Stomach (tissue), 8 donors: ENCODE measurements at regions not wholly inside any gene's neighbourhood (a gene's known extent, or its start where the extent isn't known, plus 50 kb on each side); places are given as distances from the start of the nearest gene placed in this dataset.

ENCODE experiments used
- DNase-seq, 2 donors: peaks; one replicate each; pipeline versions ENCODE4 v3.0.0 to v3.0.0-alpha.2; 2013 to 2019
- H3K27ac ChIP-seq, 5 donors: fragments of 200-600 bp in 4 of 5; sonication (generic) in 4 of 5; one replicate each; pipeline ENCODE4 v1.5.1; 2013 to 2019; ENCODE audit warnings: mild to moderate bottlenecking in 1 of 5, moderate library complexity in 1 of 5
- H3K27me3 ChIP-seq, 3 donors: fragments of 200-600 bp; sonication (generic); one replicate each; pipeline ENCODE4 v1.5.1; 2017 to 2019; ENCODE audit warnings: mixed run types in 1 of 3
- H3K36me3 ChIP-seq, 4 donors: fragments of 200-600 bp; sonication (generic); 1 replicate in 3 of 4; 2 replicates in 1 of 4; pipeline ENCODE4 v1.5.1; 2016 to 2019
- H3K4me1 ChIP-seq, 4 donors: fragments of 200-600 bp; sonication (generic); one replicate each; pipeline ENCODE4 v1.5.1; 2016 to 2019
- H3K4me3 ChIP-seq, 4 donors: fragments of 200-600 bp; sonication (generic) in 3 of 4; one replicate each; pipeline ENCODE4 v1.5.1; 2016 to 2019; ENCODE audit warnings: mild to moderate bottlenecking in 1 of 4
- H3K9me3 ChIP-seq, 4 donors: fragments of 200-600 bp; sonication (generic); one replicate each; pipeline ENCODE4 v1.5.1; 2016 to 2019
- EP300 ChIP-seq: sonication (generic); formaldehyde crosslinking; IDR thresholded peaks from one replicate; pipeline ENCODE4 v1.6.1; 2017; ENCODE audit warnings: antibody characterized with exemption
- POLR2A ChIP-seq, 4 donors: fragments of 450-650 bp; IDR thresholded peaks; one replicate each; pipeline ENCODE4 v1.6.1; 2016; ENCODE audit warnings: antibody characterized with exemption in 4 of 4, control low read depth in 2 of 4, mild to moderate bottlenecking in 1 of 4, moderate library complexity in 1 of 4
- POLR2AphosphoS5 ChIP-seq, 3 donors: sonication (generic); formaldehyde crosslinking; IDR thresholded peaks; one replicate each; pipeline ENCODE4 v1.6.1; 2016; ENCODE audit warnings: antibody characterized with exemption in 3 of 3
- WGBS, 5 donors: extraction: QIAGEN DNeasy Blood & Tissue Kit in 3 of 5; methylation state at CpG; one replicate each; pipeline versions ENCODE4 v1.1.5 to v1.1.7; 2013 to 2018; 5-methylcytosine and 5-hydroxymethylcytosine counted together
- intact Hi-C: fragments of 100-400 bp; cut with DNase I; formaldehyde crosslinking; loops from one replicate; pipeline ENCODE4 v1.15.1; 2023; ENCODE audit warnings: low total_unique reads
- TF ChIP-seq, protein P1 (sequence below), 7 experiments: fragments of 450-650 bp in 4 of 7; fragments of 200-600 bp in 3 of 7; sonication (generic) in 3 of 7; IDR thresholded peaks; one replicate each; pipeline ENCODE4 v1.5.1; 2016 to 2019; ENCODE audit warnings: antibody characterized with exemption in 7 of 7, control low read depth in 2 of 7, mild to moderate bottlenecking in 1 of 7
- donor health status: healthy with polysubstance abuse.
- donor health status: Bipolar disorder and iron deficiency.
- donor health status: healthy.

DNA sequence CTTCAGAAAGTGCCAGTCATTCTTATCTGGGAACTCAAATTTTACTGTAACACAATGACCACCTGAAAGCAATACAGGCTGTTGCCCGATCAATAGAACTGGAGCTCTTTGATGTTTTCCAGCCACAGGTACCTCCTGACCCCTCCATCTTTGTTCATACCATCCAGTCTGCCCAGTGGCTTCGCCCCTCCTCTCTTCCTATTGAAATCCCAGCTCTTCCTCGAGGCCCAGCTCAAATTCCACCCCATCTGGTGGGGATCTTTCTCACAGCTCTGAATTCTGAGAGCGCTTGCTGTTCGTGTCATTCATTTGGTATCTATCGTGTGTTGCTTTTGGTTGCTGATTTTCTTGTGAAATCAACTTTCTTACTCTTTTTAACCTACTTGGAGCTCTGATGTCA lies 87.9 kb upstream of the CNKSR3 start:
- Histone ChIP-seq H3K4me1 (peaks cover 0 to 4% (median 0%) of the 10 kb centered on the region in 4 donors), H3K27me3 (no peaks in the 10 kb centered on the region), H3K36me3 (no peaks in the 10 kb centered on the region), H3K27ac (no peak overlapping the region), H3K4me3 (no peak overlapping the region), H3K9me3 (no peaks in the 10 kb centered on the region)
- intact Hi-C loops, result no loop called here
- DNase-seq, result no peak
- WGBS, 5 donors, result 87 to 94% (median 91%) methylated on average over 6 of the region's 6 CpGs
- TF ChIP-seq, protein P1, sequence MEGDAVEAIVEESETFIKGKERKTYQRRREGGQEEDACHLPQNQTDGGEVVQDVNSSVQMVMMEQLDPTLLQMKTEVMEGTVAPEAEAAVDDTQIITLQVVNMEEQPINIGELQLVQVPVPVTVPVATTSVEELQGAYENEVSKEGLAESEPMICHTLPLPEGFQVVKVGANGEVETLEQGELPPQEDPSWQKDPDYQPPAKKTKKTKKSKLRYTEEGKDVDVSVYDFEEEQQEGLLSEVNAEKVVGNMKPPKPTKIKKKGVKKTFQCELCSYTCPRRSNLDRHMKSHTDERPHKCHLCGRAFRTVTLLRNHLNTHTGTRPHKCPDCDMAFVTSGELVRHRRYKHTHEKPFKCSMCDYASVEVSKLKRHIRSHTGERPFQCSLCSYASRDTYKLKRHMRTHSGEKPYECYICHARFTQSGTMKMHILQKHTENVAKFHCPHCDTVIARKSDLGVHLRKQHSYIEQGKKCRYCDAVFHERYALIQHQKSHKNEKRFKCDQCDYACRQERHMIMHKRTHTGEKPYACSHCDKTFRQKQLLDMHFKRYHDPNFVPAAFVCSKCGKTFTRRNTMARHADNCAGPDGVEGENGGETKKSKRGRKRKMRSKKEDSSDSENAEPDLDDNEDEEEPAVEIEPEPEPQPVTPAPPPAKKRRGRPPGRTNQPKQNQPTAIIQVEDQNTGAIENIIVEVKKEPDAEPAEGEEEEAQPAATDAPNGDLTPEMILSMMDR (IDR thresholded peaks at IDR 0.05), result no peak
- no peak for TF ChIP-seq POLR2A (IDR thresholded peaks at IDR 0.05)
- no peak for TF ChIP-seq EP300
- no peak for TF ChIP-seq POLR2AphosphoS5 (IDR thresholded peaks at IDR 0.05)

DNA sequence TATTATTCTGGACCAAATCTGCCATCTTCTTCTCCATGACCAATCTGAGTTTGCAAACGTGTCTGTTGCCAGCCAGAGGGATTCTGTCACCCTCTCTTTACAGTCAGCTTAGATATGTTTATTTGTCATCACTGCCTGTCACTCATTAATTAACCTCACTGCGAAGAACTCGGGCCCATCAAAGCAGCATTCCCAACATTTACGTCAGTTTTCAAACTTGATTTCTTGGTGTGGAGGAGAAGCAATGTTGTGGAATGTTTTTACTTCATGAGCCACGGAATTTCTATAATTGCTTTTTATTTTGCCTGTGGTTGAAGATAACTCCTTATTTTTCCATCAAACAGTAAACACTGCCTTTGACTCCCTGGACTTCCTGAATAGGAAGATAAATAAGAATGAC lies 91.8 kb upstream of the CNKSR3 start:
- Histone ChIP-seq H3K9me3 (no peaks in the 10 kb centered on the region), H3K27me3 (no peaks in the 10 kb centered on the region), H3K4me1 (no peaks in the 10 kb centered on the region), H3K4me3 (no peak overlapping the region), H3K36me3 (no peaks in the 10 kb centered on the region), H3K27ac (no peak overlapping the region)
- WGBS, 5 donors, result 34 to 62% (median 50%) methylated on average over 5 of the region's 5 CpGs
- no peak for DNase-seq
- intact Hi-C loops, result no loop called here
- no peak for TF ChIP-seq POLR2A (IDR thresholded peaks at IDR 0.05)
- TF ChIP-seq, protein P1 (IDR thresholded peaks at IDR 0.05), result no peak
- TF ChIP-seq POLR2AphosphoS5 (IDR thresholded peaks at IDR 0.05), result no peak
- TF ChIP-seq EP300, result no peak

GRCh38 chr6:154602708-154603107 lies 92.2 kb upstream of the CNKSR3 start:
- DNase-seq, result no peak
- TF ChIP-seq, protein P1 (IDR thresholded peaks at IDR 0.05), result no peak
- TF ChIP-seq POLR2A (IDR thresholded peaks at IDR 0.05), result no peak
- no peak for TF ChIP-seq POLR2AphosphoS5 (IDR thresholded peaks at IDR 0.05)
- no peak for TF ChIP-seq EP300
- Histone ChIP-seq H3K27me3 (no peaks in the 10 kb centered on the region), H3K9me3 (no peaks in the 10 kb centered on the region), H3K4me3 (no peak overlapping the region), H3K27ac (no peak overlapping the region), H3K36me3 (no peaks in the 10 kb centered on the region), H3K4me1 (no peaks in the 10 kb centered on the region)
- intact Hi-C loops, result no loop called here
- 53 to 65% (median 59%) methylated on average over 2 of the region's 2 CpGs for WGBS, 5 donors

GRCh38 chr6:154604119-154604518 lies 93.6 kb upstream of the CNKSR3 start:
- Histone ChIP-seq H3K4me1 (no peaks in the 10 kb centered on the region), H3K36me3 (no peaks in the 10 kb centered on the region), H3K27me3 (no peaks in the 10 kb centered on the region), H3K9me3 (no peaks in the 10 kb centered on the region), H3K4me3 (no peak overlapping the region), H3K27ac (no peak overlapping the region)
- 76 to 89% (median 86%) methylated on average over 8 of the region's 8 CpGs for WGBS, 5 donors
- intact Hi-C loops, result no loop called here
- DNase-seq, result no peak
- TF ChIP-seq, protein P1 (IDR thresholded peaks at IDR 0.05), result no peak
- TF ChIP-seq POLR2AphosphoS5 (IDR thresholded peaks at IDR 0.05) (no peak), EP300 (no peak), POLR2A (IDR thresholded peaks at IDR 0.05) (no peak)
